ENCODE measurements at regions not wholly inside any gene's neighbourhood (a gene's known extent, or its start where the extent isn't known, plus 50 kb on each side); places are given as distances from the start of the nearest gene placed in this dataset.
"Not testable (repeated sequence)": the region's sequence is repeated elsewhere in the genome, so short reads cannot be mapped to it uniquely, and the experiment has no call there.

DNA sequence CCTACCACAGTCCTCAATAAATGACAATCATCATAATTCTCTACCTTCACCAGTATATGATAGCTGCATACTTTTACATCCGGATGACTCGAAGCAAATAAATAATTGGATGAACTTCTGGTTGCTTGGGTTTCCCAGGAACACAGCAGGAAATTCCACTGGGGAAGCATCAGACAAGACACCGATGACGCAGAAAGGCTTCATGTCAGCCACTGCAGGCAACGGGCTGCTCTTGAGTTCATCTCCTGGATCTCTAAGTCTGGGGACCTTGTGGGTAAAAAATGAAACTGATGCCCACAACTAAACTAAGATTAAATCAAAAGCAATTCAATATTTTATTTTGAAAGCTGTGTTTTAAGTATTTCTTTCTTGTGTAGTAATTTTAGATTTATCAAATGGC lies 472.1 kb upstream of the C16orf82 start:
- TF ChIP-seq, protein P1, sequence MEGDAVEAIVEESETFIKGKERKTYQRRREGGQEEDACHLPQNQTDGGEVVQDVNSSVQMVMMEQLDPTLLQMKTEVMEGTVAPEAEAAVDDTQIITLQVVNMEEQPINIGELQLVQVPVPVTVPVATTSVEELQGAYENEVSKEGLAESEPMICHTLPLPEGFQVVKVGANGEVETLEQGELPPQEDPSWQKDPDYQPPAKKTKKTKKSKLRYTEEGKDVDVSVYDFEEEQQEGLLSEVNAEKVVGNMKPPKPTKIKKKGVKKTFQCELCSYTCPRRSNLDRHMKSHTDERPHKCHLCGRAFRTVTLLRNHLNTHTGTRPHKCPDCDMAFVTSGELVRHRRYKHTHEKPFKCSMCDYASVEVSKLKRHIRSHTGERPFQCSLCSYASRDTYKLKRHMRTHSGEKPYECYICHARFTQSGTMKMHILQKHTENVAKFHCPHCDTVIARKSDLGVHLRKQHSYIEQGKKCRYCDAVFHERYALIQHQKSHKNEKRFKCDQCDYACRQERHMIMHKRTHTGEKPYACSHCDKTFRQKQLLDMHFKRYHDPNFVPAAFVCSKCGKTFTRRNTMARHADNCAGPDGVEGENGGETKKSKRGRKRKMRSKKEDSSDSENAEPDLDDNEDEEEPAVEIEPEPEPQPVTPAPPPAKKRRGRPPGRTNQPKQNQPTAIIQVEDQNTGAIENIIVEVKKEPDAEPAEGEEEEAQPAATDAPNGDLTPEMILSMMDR (IDR thresholded peaks at IDR 0.05; ENCODE audit: insufficient read depth, missing control alignments) = no peak
- FAIRE-seq = no peak
- no peak for DNase-seq (ENCODE audit: insufficient read length, low spot score)

- DNase-seq (ENCODE audit: insufficient read length, low spot score) (no peak), FAIRE-seq (no peak)
- TF ChIP-seq, protein P1 (IDR thresholded peaks at IDR 0.05; ENCODE audit: insufficient read depth, missing control alignments) = no peak
These were observed 471.5 kb upstream of the C16orf82 start for GRCh38 chr16:26595199-26595598.

DNA sequence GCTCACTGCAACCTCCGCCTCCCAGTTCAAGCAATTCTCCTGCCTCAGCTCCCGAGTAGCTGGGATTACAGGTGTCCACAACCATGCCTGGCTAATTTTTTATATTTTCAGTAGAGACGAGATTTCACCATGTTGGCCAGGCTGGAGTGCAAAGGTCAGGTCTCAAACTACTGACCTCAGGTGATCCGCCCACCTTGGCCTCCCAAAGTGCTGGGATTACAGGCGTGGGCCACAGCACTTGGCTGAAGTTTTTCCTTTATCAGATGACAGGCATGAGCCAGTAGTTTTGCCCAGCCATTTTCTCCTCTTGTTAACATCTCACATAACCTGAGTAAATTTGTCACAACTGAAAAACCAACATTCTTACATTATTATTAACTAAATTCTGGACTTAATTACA lies 470.7 kb upstream of the C16orf82 start:
- DNase-seq (ENCODE audit: insufficient read length, low spot score); FAIRE-seq: not testable (repeated sequence)

- FAIRE-seq (no peak), DNase-seq (ENCODE audit: insufficient read length, low spot score) (no peak)
- TF ChIP-seq, protein P1 (IDR thresholded peaks at IDR 0.05; ENCODE audit: insufficient read depth, missing control alignments) = no peak
These were observed 468.7 kb upstream of the C16orf82 start for GRCh38 chr16:26598061-26598460.

- no peak for FAIRE-seq
- DNase-seq (ENCODE audit: insufficient read length, low spot score) = no peak
- TF ChIP-seq, protein P1 (IDR thresholded peaks at IDR 0.05; ENCODE audit: insufficient read depth, missing control alignments) = no peak
These were observed 467.5 kb upstream of the C16orf82 start for GRCh38 chr16:26598998-26599784.

DNA sequence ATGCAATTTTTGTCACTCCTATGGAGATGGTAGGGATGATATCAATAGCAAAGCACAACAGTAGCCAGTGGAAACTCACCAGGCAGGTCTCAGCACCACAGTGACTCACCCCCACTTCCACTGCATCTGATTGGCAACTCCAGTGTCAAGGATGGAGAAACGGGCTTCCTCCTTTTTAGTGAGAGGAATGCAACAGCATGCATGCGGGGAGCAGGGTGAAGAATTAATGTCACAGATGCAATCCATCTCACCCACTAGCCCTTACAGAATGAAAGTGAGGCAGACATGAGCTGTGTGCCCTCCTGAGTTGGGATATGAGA lies 467.0 kb upstream of the C16orf82 start:
- no peak for FAIRE-seq
- TF ChIP-seq, protein P1 (IDR thresholded peaks at IDR 0.05; ENCODE audit: insufficient read depth, missing control alignments) = no peak

DNA sequence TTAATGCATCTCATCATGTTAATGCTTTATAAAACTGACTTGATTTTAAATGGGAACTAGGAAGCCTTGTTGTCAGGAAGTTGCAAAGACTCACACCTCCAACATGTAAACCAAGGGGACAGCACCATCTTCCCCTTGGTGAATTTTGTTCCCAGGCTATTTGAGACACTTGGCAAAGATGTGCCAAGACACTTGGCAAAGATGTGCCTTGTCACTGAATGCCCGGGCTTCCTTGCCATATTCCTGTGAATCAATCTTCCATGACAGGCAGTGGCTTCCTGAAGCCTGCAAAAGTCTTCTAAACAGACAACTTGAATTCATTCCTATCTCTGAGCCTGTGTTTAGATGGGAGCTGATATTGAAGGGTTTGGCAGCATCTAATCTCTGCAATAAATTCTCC lies 465.4 kb upstream of the C16orf82 start:
- DNase-seq (ENCODE audit: insufficient read length, low spot score) (no peak), FAIRE-seq (no peak)
- TF ChIP-seq, protein P1 (IDR thresholded peaks at IDR 0.05; ENCODE audit: insufficient read depth, missing control alignments) = no peak

More for the DNA sequence above, 467.0 kb upstream of the C16orf82 start:
- no peak for DNase-seq (ENCODE audit: insufficient read length, low spot score)

Measured in D721Med (cell line).